ENCODE measurements at regions not wholly inside any gene's neighbourhood (a gene's known extent, or its start where the extent isn't known, plus 50 kb on each side); places are given as distances from the start of the nearest gene placed in this dataset.

GRCh38 chr1:87715471-87715870, 386.8 kb downstream of the LMO4 start:
- Mint-ChIP-seq H3K36me3 (ENCODE audit: low read depth) (no peaks in the 10 kb centered on the region), H3K27ac (no peak overlapping the region), H3K4me1 (ENCODE audit: low read depth) (peaks cover 6% of the 10 kb centered on the region; the same call in 1 of the 2 replicates), H3K9me3 (no peaks in the 10 kb centered on the region), H3K4me3 (no peak overlapping the region), H3K27me3 (ENCODE audit: insufficient read depth) (no peaks in the 10 kb centered on the region; the same call in 1 of the 2 replicates)
- no peak for TF ChIP-seq CTCF (IDR thresholded peaks at IDR 0.05)
- DNase-seq, result no peak

GRCh38 chr1:87717157-87717670, 388.5 kb downstream of the LMO4 start:
- Mint-ChIP-seq H3K4me3 (no peak overlapping the region), H3K36me3 (ENCODE audit: low read depth) (no peaks in the 10 kb centered on the region), H3K4me1 (ENCODE audit: low read depth) (peaks cover 3% of the 10 kb centered on the region; the same call in 1 of the 2 replicates), H3K27me3 (ENCODE audit: insufficient read depth) (no peaks in the 10 kb centered on the region), H3K9me3 (no peaks in the 10 kb centered on the region), H3K27ac (no peak overlapping the region)
- no peak for DNase-seq
- TF ChIP-seq CTCF (IDR thresholded peaks at IDR 0.05), result no peak

- Mint-ChIP-seq H3K36me3 (ENCODE audit: low read depth) (no peaks in the 10 kb centered on the region), H3K27ac (no peak overlapping the region)
Observed at GRCh38 chr1:87718241-87718950, 389.7 kb downstream of the LMO4 start.

GRCh38 chr1:87719658-87720057, 391.0 kb downstream of the LMO4 start:
- Mint-ChIP-seq H3K4me3 (no peak overlapping the region), H3K36me3 (ENCODE audit: low read depth) (no peaks in the 10 kb centered on the region), H3K9me3 (no peaks in the 10 kb centered on the region), H3K27me3 (ENCODE audit: insufficient read depth) (no peaks in the 10 kb centered on the region), H3K4me1 (ENCODE audit: low read depth) (no peaks in the 10 kb centered on the region; the same call in 1 of the 2 replicates), H3K27ac (no peak overlapping the region)
- TF ChIP-seq CTCF (IDR thresholded peaks at IDR 0.05), result no peak
- no peak for DNase-seq

More at GRCh38 chr1:87718241-87718950, 389.7 kb downstream of the LMO4 start:
- H3K4me1 Mint-ChIP-seq (ENCODE audit: low read depth), result no peaks in the 10 kb centered on the region; the same call in 1 of the 2 replicates
- no peak overlapping the region for H3K4me3 Mint-ChIP-seq
- H3K27me3 Mint-ChIP-seq (ENCODE audit: insufficient read depth), result no peaks in the 10 kb centered on the region
- no peak for TF ChIP-seq CTCF (IDR thresholded peaks at IDR 0.05)
- no peak for DNase-seq
- H3K9me3 Mint-ChIP-seq, result no peaks in the 10 kb centered on the region

- no peak for DNase-seq
- Mint-ChIP-seq H3K4me3 (no peak overlapping the region), H3K36me3 (ENCODE audit: low read depth) (no peaks in the 10 kb centered on the region), H3K27me3 (ENCODE audit: insufficient read depth) (no peaks in the 10 kb centered on the region), H3K4me1 (ENCODE audit: low read depth) (no peaks in the 10 kb centered on the region; the same call in 1 of the 2 replicates), H3K27ac (no peak overlapping the region), H3K9me3 (no peaks in the 10 kb centered on the region)
- TF ChIP-seq CTCF (IDR thresholded peaks at IDR 0.05), result no peak
Observed at GRCh38 chr1:87720561-87720960, 391.9 kb downstream of the LMO4 start.
